ENCODE measurements at regions not wholly inside any gene's neighbourhood (a gene's known extent, or its start where the extent isn't known, plus 50 kb on each side); places are given as distances from the start of the nearest gene placed in this dataset.

DNA sequence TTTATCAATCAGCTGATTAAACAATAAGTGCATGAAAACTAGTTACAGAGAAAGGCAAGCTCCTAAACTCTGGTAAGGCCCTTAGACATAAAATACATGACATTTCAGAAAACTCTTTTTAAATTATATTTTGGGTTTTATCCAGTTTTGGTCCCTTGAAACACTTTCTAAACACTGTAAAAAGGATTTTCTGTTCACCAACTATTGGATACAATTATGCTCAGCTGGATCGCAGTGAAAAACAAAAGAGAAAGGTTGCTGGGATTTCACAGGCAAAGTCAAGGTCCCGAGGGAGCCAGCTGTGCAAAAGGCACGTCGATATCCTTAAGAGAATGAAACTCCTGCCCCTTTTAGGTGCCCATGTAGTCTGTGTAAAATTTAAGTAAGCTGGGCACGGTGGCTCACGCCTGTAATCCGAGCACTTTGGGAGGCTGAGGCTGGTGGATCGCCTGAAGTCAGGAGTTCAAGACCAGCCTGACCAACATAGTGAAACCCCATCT lies 1018.4 kb upstream of the INTU start:
- TF ChIP-seq PAX5 (IDR thresholded peaks at IDR 0.05; ENCODE audit: insufficient read depth, low read length, severe bottlenecking) (no peak), POLR2AphosphoS5 (IDR thresholded peaks at IDR 0.05; ENCODE audit: low read depth, low read length) (no peak), TAF1 (IDR thresholded peaks at IDR 0.05; ENCODE audit: low read depth, low read length) (no peak), POLR2A (IDR thresholded peaks at IDR 0.05; ENCODE audit: low read depth, low read length) (no peak)
